Natural killer cell treated with Interleukin-12 subunit alpha and Interleukin-12 subunit beta and Interleukin-15 and Interleukin-18, amount 100 ng/mL, for 72 hours (primary cell): ENCODE measurements at regions not wholly inside any gene's neighbourhood (a gene's known extent, or its start where the extent isn't known, plus 50 kb on each side); places are given as distances from the start of the nearest gene placed in this dataset.

ENCODE experiments used
- ATAC-seq, 2 donors: fragments of 150-1000 bp; cut with Tn5 transposase in 1 of 2; sonication (Bioruptor Pico), chemical (Tn5 transposase) in 1 of 2; 2 replicates each; pipeline ENCODE4 v1.10.0; 2021
- DNase-seq: peaks from one replicate; pipeline ENCODE4 v3.0.0; 2022; ENCODE audit warnings: low spot score
- H3K27ac Mint-ChIP-seq, 2 donors: 1 replicate in 1 of 2; 2 replicates in 1 of 2; pipeline ENCODE4 v1.8.0; 2022; ENCODE audit warnings: mixed read lengths in 2 of 2, mild to moderate bottlenecking in 1 of 2, moderate library complexity in 1 of 2
- H3K27me3 Mint-ChIP-seq, 2 donors: 1 replicate in 1 of 2; 2 replicates in 1 of 2; pipeline ENCODE4 v1.8.0; 2022; ENCODE audit warnings: mixed read lengths in 2 of 2
- H3K36me3 Mint-ChIP-seq: one replicate; pipeline ENCODE4 v1.8.0; 2022; ENCODE audit warnings: mixed read lengths
- H3K4me1 Mint-ChIP-seq, 2 donors: 1 replicate in 1 of 2; 2 replicates in 1 of 2; pipeline ENCODE4 v1.8.0; 2022; ENCODE audit warnings: low read depth in 2 of 2, mixed read lengths in 2 of 2, mild to moderate bottlenecking in 1 of 2
- H3K4me3 Mint-ChIP-seq: one replicate; pipeline ENCODE4 v1.8.0; 2022; ENCODE audit warnings: mixed read lengths
- H3K9me3 Mint-ChIP-seq: 2 replicates; pipeline ENCODE4 v1.8.0; 2022; ENCODE audit warnings: mixed read lengths

DNA sequence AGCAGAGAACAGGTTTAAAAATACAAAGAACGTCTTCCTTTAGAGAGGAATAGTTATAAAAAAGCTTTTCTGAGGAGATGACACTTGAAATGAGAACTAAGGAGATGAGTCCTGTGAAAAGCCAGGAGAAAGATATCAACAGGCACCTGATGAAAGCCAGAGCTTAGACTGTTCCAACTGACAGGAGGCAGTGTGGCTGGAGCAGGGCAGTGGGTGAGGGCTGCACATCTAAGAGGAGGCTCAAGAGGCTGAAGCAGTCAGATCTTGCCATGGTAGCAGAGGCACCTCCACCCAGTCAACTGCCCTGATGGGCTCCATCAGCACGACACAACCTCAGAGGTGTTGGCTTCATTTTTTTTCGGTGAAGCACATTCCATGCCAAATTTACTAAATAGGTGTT is 445.3 kb downstream of the ADGRL2 start:
- no peaks in the 10 kb centered on the region for H3K4me1 Mint-ChIP-seq
- H3K9me3 Mint-ChIP-seq = peaks cover 7% of the 10 kb centered on the region

GRCh38 chr1:82245345-82246014 is 444.7 kb downstream of the ADGRL2 start:
- Mint-ChIP-seq H3K4me3 (no peak overlapping the region), H3K36me3 (peaks cover 10% of the 10 kb centered on the region), H3K27me3 (no peaks in the 10 kb centered on the region)

More for the DNA sequence above, 445.3 kb downstream of the ADGRL2 start:
- no peak overlapping the region for H3K27ac Mint-ChIP-seq
- ATAC-seq (no peak), DNase-seq (no peak)
- no peaks in the 10 kb centered on the region for H3K27me3 Mint-ChIP-seq
- H3K36me3 Mint-ChIP-seq = peaks cover 7% of the 10 kb centered on the region
- no peak overlapping the region for H3K4me3 Mint-ChIP-seq

GRCh38 chr1:82240571-82240970 is 439.8 kb downstream of the ADGRL2 start:
- no peak overlapping the region for H3K27ac Mint-ChIP-seq
- H3K4me3 Mint-ChIP-seq = no peak overlapping the region
- peaks cover 18% of the 10 kb centered on the region for H3K36me3 Mint-ChIP-seq
- H3K9me3 Mint-ChIP-seq = peaks cover 14% of the 10 kb centered on the region
- H3K4me1 Mint-ChIP-seq = no peaks in the 10 kb centered on the region
- no peaks in the 10 kb centered on the region for H3K27me3 Mint-ChIP-seq
- DNase-seq = no peak
- ATAC-seq = no peak

More at GRCh38 chr1:82245345-82246014, 444.7 kb downstream of the ADGRL2 start:
- DNase-seq (no peak), ATAC-seq (no peak)
- Mint-ChIP-seq H3K27ac (no peak overlapping the region), H3K4me1 (no peaks in the 10 kb centered on the region), H3K9me3 (peaks cover 7% of the 10 kb centered on the region)

- no peak for ATAC-seq
- peaks cover 2% of the 10 kb centered on the region for H3K9me3 Mint-ChIP-seq
- DNase-seq = no peak
- H3K4me1 Mint-ChIP-seq = no peaks in the 10 kb centered on the region
- H3K27ac Mint-ChIP-seq = no peak overlapping the region
- H3K4me3 Mint-ChIP-seq = no peak overlapping the region
- no peaks in the 10 kb centered on the region for H3K36me3 Mint-ChIP-seq
- H3K27me3 Mint-ChIP-seq = no peaks in the 10 kb centered on the region
Observed at GRCh38 chr1:82230667-82231066, 429.9 kb downstream of the ADGRL2 start.

GRCh38 chr1:82227306-82228095 is 426.8 kb downstream of the ADGRL2 start:
- no peaks in the 10 kb centered on the region for H3K4me1 Mint-ChIP-seq
- H3K27me3 Mint-ChIP-seq = no peaks in the 10 kb centered on the region
- H3K36me3 Mint-ChIP-seq = no peaks in the 10 kb centered on the region
- DNase-seq = no peak
- no peak overlapping the region for H3K4me3 Mint-ChIP-seq
- ATAC-seq = no peak
- H3K27ac Mint-ChIP-seq = no peak overlapping the region
- no peaks in the 10 kb centered on the region for H3K9me3 Mint-ChIP-seq

GRCh38 chr1:82226186-82226505 is 425.4 kb downstream of the ADGRL2 start:
- ATAC-seq (no peak), DNase-seq (no peak)
- H3K4me3 Mint-ChIP-seq = no peak overlapping the region
- H3K27me3 Mint-ChIP-seq = no peaks in the 10 kb centered on the region
- H3K9me3 Mint-ChIP-seq = no peaks in the 10 kb centered on the region
- no peaks in the 10 kb centered on the region for H3K4me1 Mint-ChIP-seq
- no peak overlapping the region for H3K27ac Mint-ChIP-seq
- H3K36me3 Mint-ChIP-seq = no peaks in the 10 kb centered on the region

DNA sequence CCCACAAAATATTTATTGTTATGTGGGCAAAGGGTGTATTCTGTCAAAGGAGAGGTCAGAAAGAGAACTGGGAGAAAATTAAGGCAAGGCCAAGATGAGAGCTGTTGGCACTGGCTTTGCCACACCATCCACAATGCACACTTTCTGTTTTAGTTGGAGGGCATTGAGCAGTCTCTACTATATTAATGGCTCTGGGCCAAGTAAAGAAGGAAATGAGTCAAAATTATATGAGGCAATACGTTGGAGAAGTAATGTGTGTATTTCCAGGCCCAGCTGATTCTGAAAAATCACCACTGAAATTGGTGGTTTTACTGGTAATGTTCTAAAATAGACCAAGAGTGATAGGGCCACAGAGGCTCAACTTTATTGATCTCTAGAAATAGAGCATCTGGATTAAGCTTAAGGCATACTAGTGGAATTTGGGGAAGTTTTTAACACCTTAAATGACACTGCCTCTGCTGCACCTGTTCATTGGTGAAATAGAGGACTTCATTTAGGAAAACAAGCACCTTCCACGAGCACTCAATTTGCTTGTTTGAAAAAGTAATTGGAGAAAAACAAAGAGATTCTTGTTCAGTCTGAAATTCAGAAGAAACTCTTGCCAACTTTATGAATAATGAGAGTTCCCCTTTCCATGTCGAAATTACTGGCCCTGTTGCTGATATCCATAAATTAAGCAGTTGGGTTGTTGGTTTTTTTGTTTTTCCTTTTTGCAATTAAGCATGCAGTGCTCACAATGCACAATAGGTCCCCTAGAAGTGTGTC is 424.9 kb downstream of the ADGRL2 start:
- ATAC-seq (peak; percentile 24 to 72), DNase-seq (no peak)
- peaks cover under 1% of the 10 kb centered on the region for H3K36me3 Mint-ChIP-seq
- no peaks in the 10 kb centered on the region for H3K27me3 Mint-ChIP-seq
- H3K4me1 Mint-ChIP-seq = no peaks in the 10 kb centered on the region
- H3K9me3 Mint-ChIP-seq = no peaks in the 10 kb centered on the region
- no peak overlapping the region for H3K4me3 Mint-ChIP-seq
- no peak overlapping the region for H3K27ac Mint-ChIP-seq

DNA sequence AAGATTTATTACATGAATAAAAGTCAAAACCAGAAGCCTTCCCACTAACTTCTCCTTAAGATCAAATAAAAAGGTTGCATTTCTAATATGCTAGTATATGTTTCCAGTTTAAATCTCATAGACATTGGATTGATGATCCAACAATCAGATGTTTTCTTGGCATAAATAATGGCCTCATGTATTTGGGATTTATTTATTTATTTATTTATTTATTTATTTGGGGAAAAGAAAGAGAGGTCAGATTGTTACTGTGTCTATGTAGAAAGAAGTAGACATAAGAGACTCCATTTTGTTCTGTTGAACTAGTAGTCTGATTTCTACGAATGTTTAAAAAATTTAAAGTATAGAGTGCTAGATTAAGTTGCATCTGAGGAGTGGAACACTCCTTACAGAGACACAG is 422.4 kb downstream of the ADGRL2 start:
- ATAC-seq (no peak), DNase-seq (no peak)
- peaks cover 5% of the 10 kb centered on the region for H3K36me3 Mint-ChIP-seq
- H3K9me3 Mint-ChIP-seq = peaks cover 4% of the 10 kb centered on the region
- no peak overlapping the region for H3K27ac Mint-ChIP-seq
- H3K4me3 Mint-ChIP-seq = no peak overlapping the region
- no peaks in the 10 kb centered on the region for H3K27me3 Mint-ChIP-seq
- H3K4me1 Mint-ChIP-seq = no peaks in the 10 kb centered on the region

DNA sequence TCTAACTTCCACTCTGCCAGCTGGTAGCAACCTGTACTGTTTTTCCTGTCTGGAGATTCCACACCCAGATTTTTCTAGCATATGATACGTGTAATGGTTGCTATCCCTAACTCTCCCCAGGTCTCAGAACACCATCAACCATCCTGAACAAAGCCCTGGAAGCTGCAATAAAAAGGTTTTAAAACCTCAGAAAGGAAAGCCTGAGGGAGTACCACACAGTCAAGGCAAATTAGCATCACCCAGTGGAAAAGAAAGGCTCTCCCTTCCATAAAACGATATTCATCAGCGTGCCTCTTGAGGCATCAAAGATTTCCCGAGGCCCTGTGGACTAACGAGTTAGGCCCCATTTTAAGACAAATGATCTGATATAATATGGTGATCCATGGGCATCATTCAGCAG is 421.0 kb downstream of the ADGRL2 start:
- Mint-ChIP-seq H3K27ac (no peak overlapping the region), H3K4me1 (no peaks in the 10 kb centered on the region), H3K27me3 (no peaks in the 10 kb centered on the region), H3K36me3 (peaks cover 5% of the 10 kb centered on the region), H3K4me3 (no peak overlapping the region), H3K9me3 (peaks cover 4% of the 10 kb centered on the region)
- ATAC-seq = no peak
- no peak for DNase-seq

DNA sequence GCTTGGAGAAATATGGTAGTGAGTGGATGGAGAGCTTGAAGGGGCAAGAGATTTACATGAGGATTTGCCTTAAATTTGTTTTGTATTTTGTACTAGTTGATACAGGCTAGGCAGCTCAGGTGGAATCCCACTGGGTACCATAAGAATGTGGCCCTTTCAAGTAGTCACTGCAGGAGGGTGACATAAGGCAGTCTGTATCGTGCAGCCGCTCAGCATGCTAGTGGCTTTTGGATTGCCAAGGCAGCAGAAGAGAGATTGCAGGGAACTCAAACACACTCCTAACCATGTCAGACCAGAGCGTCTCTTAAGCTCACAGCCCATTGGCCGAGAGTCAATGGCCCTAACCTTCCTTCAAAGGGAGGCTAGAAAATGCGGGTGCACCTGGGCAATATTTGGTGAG is 420.0 kb downstream of the ADGRL2 start:
- H3K36me3 Mint-ChIP-seq = peaks cover 5% of the 10 kb centered on the region
- peaks cover 4% of the 10 kb centered on the region for H3K9me3 Mint-ChIP-seq
- H3K27ac Mint-ChIP-seq = no peak overlapping the region
- DNase-seq = no peak
- no peak overlapping the region for H3K4me3 Mint-ChIP-seq
- no peaks in the 10 kb centered on the region for H3K27me3 Mint-ChIP-seq
- no peak for ATAC-seq
- no peaks in the 10 kb centered on the region for H3K4me1 Mint-ChIP-seq

- peaks cover 4% of the 10 kb centered on the region for H3K9me3 Mint-ChIP-seq
- H3K36me3 Mint-ChIP-seq = peaks cover 5% of the 10 kb centered on the region
- DNase-seq (no peak), ATAC-seq (no peak)
- no peak overlapping the region for H3K4me3 Mint-ChIP-seq
- no peaks in the 10 kb centered on the region for H3K4me1 Mint-ChIP-seq
- no peaks in the 10 kb centered on the region for H3K27me3 Mint-ChIP-seq
- H3K27ac Mint-ChIP-seq = no peak overlapping the region
Observed at GRCh38 chr1:82219841-82220240, 419.1 kb downstream of the ADGRL2 start.

DNA sequence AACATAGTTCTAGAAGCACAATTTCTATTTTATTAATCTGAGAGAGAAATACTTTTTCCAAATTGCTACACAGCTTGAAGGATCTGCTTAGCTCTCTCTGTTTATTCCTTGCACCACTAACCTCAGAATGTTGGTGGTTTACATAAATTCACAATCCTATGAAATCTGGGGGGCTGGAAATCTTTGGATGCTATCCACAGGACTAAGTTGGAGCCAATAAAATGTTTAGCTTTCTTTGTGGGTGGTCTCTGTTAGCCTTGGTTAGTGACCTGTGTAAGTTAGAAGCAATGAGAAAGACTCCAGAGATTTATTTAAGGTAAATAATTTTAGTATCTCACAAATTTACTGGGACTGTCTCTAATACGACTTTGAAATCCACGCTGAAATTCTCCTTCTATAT is 418.1 kb downstream of the ADGRL2 start:
- no peaks in the 10 kb centered on the region for H3K4me1 Mint-ChIP-seq
- no peak for DNase-seq
- H3K36me3 Mint-ChIP-seq = peaks cover 5% of the 10 kb centered on the region
- peaks cover 4% of the 10 kb centered on the region for H3K9me3 Mint-ChIP-seq
- no peaks in the 10 kb centered on the region for H3K27me3 Mint-ChIP-seq
- no peak for ATAC-seq
- no peak overlapping the region for H3K4me3 Mint-ChIP-seq
- H3K27ac Mint-ChIP-seq = no peak overlapping the region

- Mint-ChIP-seq H3K27me3 (no peaks in the 10 kb centered on the region), H3K27ac (no peak overlapping the region), H3K4me1 (no peaks in the 10 kb centered on the region), H3K36me3 (peaks cover 5% of the 10 kb centered on the region), H3K9me3 (peaks cover 4% of the 10 kb centered on the region), H3K4me3 (no peak overlapping the region)
- DNase-seq = no peak
- no peak for ATAC-seq
Observed at GRCh38 chr1:82215853-82216175, 415.1 kb downstream of the ADGRL2 start.
